NT2/D1 (cell line): ENCODE measurements at regions not wholly inside any gene's neighbourhood (a gene's known extent, or its start where the extent isn't known, plus 50 kb on each side); places are given as distances from the start of the nearest gene placed in this dataset.

Experiments
- SUZ12 ChIP-seq: IDR thresholded peaks from 2 replicates; pipeline ENCODE4 v1.6.1; 2011; ENCODE audit not compliant: insufficient read length, insufficient read depth; ENCODE audit errors: extremely low read depth
- YY1 ChIP-seq: IDR thresholded peaks from 2 replicates; pipeline ENCODE4 v1.6.1; 2011; ENCODE audit not compliant: insufficient read length, insufficient read depth

DNA sequence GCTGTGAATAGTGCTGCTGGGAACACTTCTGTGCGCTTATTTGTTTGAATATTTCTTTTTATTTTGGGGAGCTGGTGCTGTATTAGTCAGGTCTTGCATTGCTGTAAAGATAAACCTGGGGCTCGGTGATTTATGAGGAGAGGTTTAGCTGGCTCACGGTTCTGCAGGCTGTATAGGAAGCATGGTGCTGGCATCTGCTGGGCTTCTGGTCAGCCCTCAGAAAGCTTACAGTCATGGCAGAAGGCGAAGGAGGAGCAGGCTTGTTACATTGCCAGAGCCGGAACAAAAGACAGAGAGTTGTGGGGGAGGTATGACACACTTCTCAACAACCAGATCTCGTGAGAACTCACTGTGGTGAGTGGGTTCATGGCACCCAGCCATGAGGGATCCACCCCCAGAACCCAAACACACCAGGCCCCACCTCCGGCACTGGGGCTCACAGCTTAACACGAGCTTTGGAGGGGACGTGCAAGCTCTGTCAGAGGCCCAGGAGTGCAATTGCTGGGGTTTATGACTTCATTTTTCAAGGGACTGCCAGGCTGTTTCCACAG, 68.8 kb upstream of the GATA5 start:
- no peak for TF ChIP-seq SUZ12
- TF ChIP-seq YY1: no peak
